GM12872 (cell line): ENCODE measurements at regions not wholly inside any gene's neighbourhood (a gene's known extent, or its start where the extent isn't known, plus 50 kb on each side); places are given as distances from the start of the nearest gene placed in this dataset.

Experiments
- CTCF ChIP-seq: IDR thresholded peaks from 3 replicates; pipeline ENCODE4 v1.5.1; 2011; ENCODE audit warnings: low read depth, mild to moderate bottlenecking, low read length, moderate library complexity; ENCODE audit not compliant: insufficient read depth

GRCh38 chr10:78259391-78259790, 225.7 kb downstream of the RPS24 start:
- TF ChIP-seq CTCF, result no peak

- TF ChIP-seq CTCF, result no peak
These were observed 226.5 kb downstream of the RPS24 start for GRCh38 chr10:78260141-78260540.

GRCh38 chr10:78260680-78261079, 227.0 kb downstream of the RPS24 start:
- no peak for TF ChIP-seq CTCF

GRCh38 chr10:78261291-78261690, 227.6 kb downstream of the RPS24 start:
- TF ChIP-seq CTCF, result no peak

- TF ChIP-seq CTCF, result no peak
These were observed 229.2 kb downstream of the RPS24 start for GRCh38 chr10:78262860-78263259.

GRCh38 chr10:78263521-78263988, 229.9 kb downstream of the RPS24 start:
- TF ChIP-seq CTCF, result no peak

- no peak for TF ChIP-seq CTCF
These were observed 230.7 kb downstream of the RPS24 start for GRCh38 chr10:78264361-78264760.
